ENCODE measurements at regions not wholly inside any gene's neighbourhood (a gene's known extent, or its start where the extent isn't known, plus 50 kb on each side); places are given as distances from the start of the nearest gene placed in this dataset.

DNA sequence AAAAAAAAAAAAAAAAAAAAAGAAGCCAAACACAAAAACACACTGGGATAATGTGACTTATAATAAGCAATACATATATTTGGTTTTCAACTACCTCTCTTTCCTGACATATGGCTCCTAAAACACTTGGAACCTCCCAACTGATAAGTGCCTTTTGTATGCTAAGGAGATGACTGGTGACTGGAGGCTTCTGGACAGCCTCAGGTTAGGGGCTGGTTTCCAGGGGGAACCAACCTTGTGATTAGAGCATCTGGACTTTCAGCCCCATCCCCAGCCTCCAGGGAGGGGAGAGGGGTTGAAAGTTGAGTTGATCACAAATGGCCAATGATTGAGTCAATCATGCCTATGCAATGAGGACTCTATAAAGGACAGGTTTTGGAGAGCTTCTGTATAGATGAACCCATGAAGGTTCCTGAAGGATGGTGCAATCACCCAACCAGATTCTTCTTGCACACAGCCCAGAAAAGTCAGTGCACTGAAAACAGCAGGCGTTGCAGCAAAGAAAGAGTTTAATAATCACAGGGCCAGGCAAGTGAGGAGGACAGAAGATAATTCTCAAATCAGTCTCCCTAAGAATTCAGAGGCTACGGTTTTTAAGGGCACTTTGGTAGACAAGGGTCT is 276.7 kb downstream of the AUH start:
- no peak for DNase-seq (ENCODE audit: low read depth in 4 of 6, low spot score in 6 of 6)
- H3K4me1 ChIP-seq (ENCODE audit: control insufficient read depth, insufficient read depth, low read length) = no peaks in the 10 kb centered on the region
- H3K9me3 ChIP-seq (ENCODE audit: control insufficient read depth, insufficient read depth, low read length) = no peaks in the 10 kb centered on the region
- H3K36me3 ChIP-seq (ENCODE audit: control insufficient read depth, insufficient read depth, low read length) = no peaks in the 10 kb centered on the region
- no peak overlapping the region for H3K4me3 ChIP-seq (ENCODE audit: low read depth, low read length)
- H3K27ac ChIP-seq (ENCODE audit: low read depth, low read length) = no peak overlapping the region
- WGBS (ENCODE audit: insufficient coverage) = 83% methylated on average over 1 of the region's 2 CpGs
- no peaks in the 10 kb centered on the region for H3K27me3 ChIP-seq (ENCODE audit: control insufficient read depth, insufficient read depth, low read length)

DNA sequence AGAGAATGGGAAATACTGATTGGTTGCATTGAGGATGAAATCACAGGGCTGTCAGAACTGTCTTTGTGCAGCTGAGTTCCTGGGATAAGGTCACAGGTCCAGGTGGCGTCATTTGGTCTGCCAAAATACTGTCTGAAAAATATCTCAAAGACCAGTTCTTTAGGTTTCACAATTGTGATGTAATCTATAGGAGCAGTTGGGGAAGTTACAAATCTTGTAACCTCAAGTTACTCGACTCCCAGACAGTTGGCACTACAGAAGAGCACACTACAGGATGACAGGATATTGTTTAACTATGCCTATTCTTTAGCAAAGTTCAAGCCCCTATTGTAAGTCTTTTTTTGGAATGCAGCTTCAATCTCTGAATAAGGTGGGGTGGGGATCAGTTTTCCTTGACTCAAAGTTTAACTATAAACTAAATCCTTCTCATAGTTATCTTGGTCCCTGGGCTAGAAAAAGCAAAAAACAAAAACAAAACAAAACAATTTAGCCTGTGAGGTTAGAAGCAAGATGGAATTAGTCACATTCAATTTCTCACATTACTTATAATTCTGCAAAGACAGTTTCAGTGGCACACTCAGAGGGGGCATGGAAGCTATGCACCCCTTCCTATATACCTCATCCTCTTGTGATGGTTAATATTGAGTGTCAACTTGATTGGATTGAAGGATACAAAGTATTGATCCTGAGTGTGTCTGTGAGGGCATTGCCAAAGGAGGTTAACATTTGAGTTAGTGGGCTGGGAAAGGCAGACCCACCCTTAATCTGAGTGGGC is 276.0 kb downstream of the AUH start:
- no peaks in the 10 kb centered on the region for H3K9me3 ChIP-seq (ENCODE audit: control insufficient read depth, insufficient read depth, low read length)
- H3K36me3 ChIP-seq (ENCODE audit: control insufficient read depth, insufficient read depth, low read length) = no peaks in the 10 kb centered on the region
- DNase-seq (ENCODE audit: low read depth in 4 of 6, low spot score in 6 of 6) = no peak
- H3K4me3 ChIP-seq (ENCODE audit: low read depth, low read length) = no peak overlapping the region
- H3K27me3 ChIP-seq (ENCODE audit: control insufficient read depth, insufficient read depth, low read length) = no peaks in the 10 kb centered on the region
- no peaks in the 10 kb centered on the region for H3K4me1 ChIP-seq (ENCODE audit: control insufficient read depth, insufficient read depth, low read length)
- no CpG with 5 or more reads among the region's 2 CpGs for WGBS (ENCODE audit: insufficient coverage)
- H3K27ac ChIP-seq (ENCODE audit: low read depth, low read length) = no peak overlapping the region

DNA sequence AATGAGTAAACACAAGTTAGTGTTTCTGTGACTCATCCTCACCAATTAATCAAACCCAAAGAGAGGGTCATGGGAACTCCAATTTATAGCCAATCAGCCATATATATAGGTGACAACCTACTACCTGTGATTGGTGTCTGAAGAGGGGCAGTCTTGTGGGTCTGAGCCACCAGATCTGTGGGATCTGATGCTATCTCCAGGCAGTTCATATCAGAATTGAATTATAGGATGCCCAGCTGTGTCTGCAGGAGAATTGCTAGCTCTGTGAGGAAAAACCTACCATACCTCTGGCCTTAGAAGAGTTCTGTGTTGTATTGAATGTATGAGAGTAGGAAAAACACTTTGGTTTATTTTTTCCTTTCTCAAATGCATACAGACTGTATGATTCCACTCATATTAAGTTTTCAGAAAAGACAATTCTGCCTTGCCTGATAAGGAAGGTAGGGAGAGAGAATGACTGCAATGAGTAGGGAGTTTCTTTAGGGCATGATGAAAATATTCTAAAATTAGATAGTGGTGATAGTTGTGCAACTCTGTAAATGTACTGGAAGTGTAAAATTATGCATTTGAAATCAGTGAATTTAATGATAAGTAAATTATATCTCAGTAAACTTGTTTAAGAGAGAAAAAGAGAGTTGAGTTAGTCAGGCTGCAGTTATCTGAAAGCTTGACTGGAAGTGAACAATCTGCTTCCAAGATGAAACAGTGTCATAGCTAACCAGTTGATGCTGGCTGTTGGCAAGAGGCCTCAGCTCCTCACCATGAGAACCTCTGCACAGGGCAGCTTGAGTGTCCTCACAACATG is 274.9 kb downstream of the AUH start:
- H3K36me3 ChIP-seq (ENCODE audit: control insufficient read depth, insufficient read depth, low read length) = no peaks in the 10 kb centered on the region
- no peak overlapping the region for H3K27ac ChIP-seq (ENCODE audit: low read depth, low read length)
- no peak for DNase-seq (ENCODE audit: low read depth in 4 of 6, low spot score in 6 of 6)
- no peaks in the 10 kb centered on the region for H3K27me3 ChIP-seq (ENCODE audit: control insufficient read depth, insufficient read depth, low read length)
- H3K4me1 ChIP-seq (ENCODE audit: control insufficient read depth, insufficient read depth, low read length) = no peaks in the 10 kb centered on the region
- no peaks in the 10 kb centered on the region for H3K9me3 ChIP-seq (ENCODE audit: control insufficient read depth, insufficient read depth, low read length)
- no peak overlapping the region for H3K4me3 ChIP-seq (ENCODE audit: low read depth, low read length)

DNA sequence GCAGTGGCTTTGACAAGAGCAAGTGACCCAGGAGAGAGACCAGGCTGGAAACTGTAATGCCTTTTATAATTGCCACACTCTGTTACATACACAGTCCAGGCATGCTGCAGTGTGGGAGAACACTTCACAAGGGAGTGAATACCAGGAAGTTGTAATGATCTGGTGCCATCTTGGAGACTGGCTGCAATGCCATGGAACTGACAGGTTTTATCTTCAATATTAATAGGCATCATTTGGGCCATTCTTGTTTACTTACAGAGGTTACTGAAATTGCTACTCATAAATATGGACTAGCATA is 274.3 kb downstream of the AUH start:
- no peak for DNase-seq (ENCODE audit: low read depth in 4 of 6, low spot score in 6 of 6)
- Histone ChIP-seq H3K36me3 (ENCODE audit: control insufficient read depth, insufficient read depth, low read length) (no peaks in the 10 kb centered on the region), H3K27me3 (ENCODE audit: control insufficient read depth, insufficient read depth, low read length) (no peaks in the 10 kb centered on the region)

DNA sequence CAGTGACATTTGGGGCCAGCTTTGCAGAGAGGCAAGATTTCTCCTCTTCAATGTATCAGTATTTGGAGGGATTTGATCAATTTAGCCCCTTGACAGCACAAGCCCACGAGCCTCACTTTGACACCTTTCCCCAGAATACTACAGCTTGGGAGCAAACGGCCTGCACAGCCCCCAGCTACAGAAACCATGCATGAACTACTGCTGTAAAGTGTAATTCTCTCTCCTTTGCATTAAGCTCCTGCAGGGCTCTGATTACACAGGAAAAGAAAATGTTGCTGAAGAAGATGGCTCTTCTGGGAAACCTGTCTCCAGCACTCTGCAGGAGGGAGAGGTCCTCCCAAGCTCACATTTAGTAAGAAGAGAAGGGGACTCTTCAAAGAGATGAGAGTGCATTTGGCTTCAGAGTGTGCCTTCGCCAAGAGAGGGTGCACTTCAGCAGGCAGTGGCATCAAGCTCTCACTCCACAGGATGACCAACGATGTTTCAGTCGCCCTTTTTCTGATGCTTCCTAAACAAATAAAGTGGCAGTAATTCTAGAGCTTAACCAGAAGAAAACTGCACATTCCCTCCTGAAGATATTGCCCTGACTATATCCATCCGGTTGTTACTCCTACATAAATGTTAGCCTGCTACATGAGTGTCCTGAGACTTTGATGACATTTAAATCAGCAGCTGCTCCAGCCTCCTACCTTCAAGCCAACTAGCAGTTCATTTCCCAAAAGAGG is 272.2 kb downstream of the AUH start:
- H3K4me3 ChIP-seq (ENCODE audit: low read depth, low read length) = no peak overlapping the region
- no peaks in the 10 kb centered on the region for H3K27me3 ChIP-seq (ENCODE audit: control insufficient read depth, insufficient read depth, low read length)
- H3K9me3 ChIP-seq (ENCODE audit: control insufficient read depth, insufficient read depth, low read length) = no peaks in the 10 kb centered on the region
- H3K36me3 ChIP-seq (ENCODE audit: control insufficient read depth, insufficient read depth, low read length) = no peaks in the 10 kb centered on the region
- H3K27ac ChIP-seq (ENCODE audit: low read depth, low read length) = no peak overlapping the region
- 28% methylated on average over 4 of the region's 6 CpGs for WGBS (ENCODE audit: insufficient coverage)
- no peaks in the 10 kb centered on the region for H3K4me1 ChIP-seq (ENCODE audit: control insufficient read depth, insufficient read depth, low read length)
- DNase-seq (ENCODE audit: low read depth in 4 of 6, low spot score in 6 of 6) = peak in 3 of 6 donors; percentile 10 to 78 (median 15)

More for the DNA sequence above, 274.3 kb downstream of the AUH start:
- no peak overlapping the region for H3K27ac ChIP-seq (ENCODE audit: low read depth, low read length)
- no peak overlapping the region for H3K4me3 ChIP-seq (ENCODE audit: low read depth, low read length)
- no peaks in the 10 kb centered on the region for H3K9me3 ChIP-seq (ENCODE audit: control insufficient read depth, insufficient read depth, low read length)
- H3K4me1 ChIP-seq (ENCODE audit: control insufficient read depth, insufficient read depth, low read length) = no peaks in the 10 kb centered on the region

- Histone ChIP-seq H3K4me3 (ENCODE audit: low read depth, low read length) (no peak overlapping the region), H3K4me1 (ENCODE audit: control insufficient read depth, insufficient read depth, low read length) (no peaks in the 10 kb centered on the region), H3K9me3 (ENCODE audit: control insufficient read depth, insufficient read depth, low read length) (no peaks in the 10 kb centered on the region), H3K27ac (ENCODE audit: low read depth, low read length) (no peak overlapping the region), H3K36me3 (ENCODE audit: control insufficient read depth, insufficient read depth, low read length) (no peaks in the 10 kb centered on the region), H3K27me3 (ENCODE audit: control insufficient read depth, insufficient read depth, low read length) (no peaks in the 10 kb centered on the region)
- 72% methylated on average over 2 of the region's 5 CpGs for WGBS (ENCODE audit: insufficient coverage)
- no peak for DNase-seq (ENCODE audit: low read depth in 4 of 6, low spot score in 6 of 6)
These were observed 271.6 kb downstream of the AUH start for GRCh38 chr9:91090130-91090410.

DNA sequence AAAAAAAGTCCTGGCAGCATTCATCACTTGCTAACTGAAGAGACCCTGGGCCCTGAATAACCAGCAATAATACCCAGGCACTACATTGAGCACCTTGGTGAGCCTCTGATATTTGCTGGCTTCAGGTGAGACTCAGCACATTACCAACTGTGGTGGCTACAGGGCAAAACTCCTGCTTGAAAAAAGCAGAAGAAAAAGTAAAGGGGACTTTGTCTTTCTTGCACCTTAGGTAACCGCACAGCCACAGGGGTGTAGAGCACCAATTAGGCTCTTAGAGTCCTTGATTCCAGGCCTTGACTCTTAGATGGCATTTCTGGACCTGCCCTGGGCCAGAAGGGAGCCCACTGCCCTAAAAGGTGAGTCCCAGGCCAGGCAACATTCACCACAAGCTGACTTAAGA is 269.5 kb downstream of the AUH start:
- no peak overlapping the region for H3K4me3 ChIP-seq (ENCODE audit: low read depth, low read length)
- no peaks in the 10 kb centered on the region for H3K9me3 ChIP-seq (ENCODE audit: control insufficient read depth, insufficient read depth, low read length)
- WGBS (ENCODE audit: insufficient coverage) = 92% methylated on average over 1 of the region's 1 CpG
- H3K27ac ChIP-seq (ENCODE audit: low read depth, low read length) = no peak overlapping the region
- no peaks in the 10 kb centered on the region for H3K4me1 ChIP-seq (ENCODE audit: control insufficient read depth, insufficient read depth, low read length)
- DNase-seq (ENCODE audit: low read depth in 4 of 6, low spot score in 6 of 6) = no peak
- no peaks in the 10 kb centered on the region for H3K36me3 ChIP-seq (ENCODE audit: control insufficient read depth, insufficient read depth, low read length)
- no peaks in the 10 kb centered on the region for H3K27me3 ChIP-seq (ENCODE audit: control insufficient read depth, insufficient read depth, low read length)

DNA sequence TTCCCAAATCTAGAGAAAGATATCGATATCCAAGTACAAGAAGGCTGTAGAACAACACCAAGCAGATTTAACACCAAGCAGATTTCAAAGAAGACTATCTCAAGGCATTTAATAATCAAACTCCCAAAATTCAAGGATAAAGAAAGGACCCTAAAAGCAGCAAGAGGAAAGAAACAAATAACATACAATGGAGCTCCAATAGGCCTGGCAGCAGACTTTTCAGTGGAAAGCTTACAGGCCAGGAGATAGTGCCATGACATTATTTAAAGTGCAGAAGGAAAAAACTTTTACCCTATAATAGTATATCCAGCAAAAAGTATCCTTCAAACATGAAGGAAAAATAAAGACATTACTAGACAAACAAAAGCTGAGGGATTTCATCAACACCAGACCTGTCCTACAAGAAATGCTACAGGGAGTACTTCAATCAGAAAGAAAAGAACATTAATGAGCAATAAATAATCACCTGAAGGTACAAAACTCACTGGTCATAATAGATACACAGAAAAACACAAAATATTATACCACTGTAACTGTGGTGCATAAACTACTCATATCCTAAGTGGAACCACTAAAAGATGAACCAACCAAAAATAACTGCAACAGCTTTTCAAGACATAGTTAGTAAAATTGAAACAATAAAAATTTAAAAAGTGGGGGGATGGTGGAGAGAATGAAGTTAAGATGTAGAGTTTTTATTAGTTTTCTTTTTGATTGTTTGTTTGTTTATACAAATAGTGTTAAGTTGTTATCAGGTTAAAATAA is 267.2 kb downstream of the AUH start:
- no CpG with 5 or more reads among the region's 1 CpG for WGBS (ENCODE audit: insufficient coverage)
- H3K27me3 ChIP-seq (ENCODE audit: control insufficient read depth, insufficient read depth, low read length) = no peaks in the 10 kb centered on the region
- H3K27ac ChIP-seq (ENCODE audit: low read depth, low read length) = no peak overlapping the region
- no peaks in the 10 kb centered on the region for H3K9me3 ChIP-seq (ENCODE audit: control insufficient read depth, insufficient read depth, low read length)
- DNase-seq (ENCODE audit: low read depth in 4 of 6, low spot score in 6 of 6) = no peak
- no peak overlapping the region for H3K4me3 ChIP-seq (ENCODE audit: low read depth, low read length)
- H3K36me3 ChIP-seq (ENCODE audit: control insufficient read depth, insufficient read depth, low read length) = no peaks in the 10 kb centered on the region
- no peaks in the 10 kb centered on the region for H3K4me1 ChIP-seq (ENCODE audit: control insufficient read depth, insufficient read depth, low read length)

DNA sequence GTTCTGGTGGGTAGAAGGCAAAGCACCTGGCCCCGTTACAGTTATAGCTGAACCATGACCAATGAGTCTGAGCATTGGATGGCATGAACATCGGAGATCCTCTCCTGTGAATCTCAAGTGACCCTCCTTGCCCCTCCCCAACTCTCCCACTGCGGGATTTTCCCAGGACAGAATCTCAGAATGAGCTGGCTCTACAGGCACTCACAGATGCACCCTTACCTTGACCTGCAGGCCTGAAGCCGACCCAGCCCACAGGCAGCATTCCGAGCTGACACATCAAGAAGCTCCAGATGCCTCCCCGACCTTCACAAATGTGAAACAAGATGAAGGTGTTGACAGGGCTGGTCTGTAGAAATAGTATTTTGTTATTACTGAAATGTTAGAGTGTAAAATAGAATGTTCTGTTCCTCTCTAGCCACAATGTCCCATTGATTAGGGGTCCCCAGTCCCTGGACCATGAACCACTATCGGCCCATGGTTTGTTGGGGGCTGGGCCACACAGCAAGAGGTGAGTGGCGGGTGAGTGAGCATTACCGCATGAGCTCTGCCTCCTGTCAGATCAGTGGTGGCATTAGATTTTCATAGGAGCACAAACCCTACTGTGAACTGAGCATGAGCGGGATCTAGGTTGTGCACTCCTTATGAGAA is 263.4 kb downstream of the AUH start:
- Histone ChIP-seq H3K9me3 (ENCODE audit: control insufficient read depth, insufficient read depth, low read length) (no peaks in the 10 kb centered on the region), H3K4me1 (ENCODE audit: control insufficient read depth, insufficient read depth, low read length) (peaks cover 13% of the 10 kb centered on the region), H3K36me3 (ENCODE audit: control insufficient read depth, insufficient read depth, low read length) (no peaks in the 10 kb centered on the region), H3K4me3 (ENCODE audit: low read depth, low read length) (no peak overlapping the region), H3K27ac (ENCODE audit: low read depth, low read length) (no peak overlapping the region), H3K27me3 (ENCODE audit: control insufficient read depth, insufficient read depth, low read length) (no peaks in the 10 kb centered on the region)
- WGBS (ENCODE audit: insufficient coverage) = 88% methylated on average over 8 of the region's 10 CpGs
- DNase-seq (ENCODE audit: low read depth in 4 of 6, low spot score in 6 of 6) = no peak

Data from spinal cord (tissue), 9 donors.